ENCODE measurements at regions not wholly inside any gene's neighbourhood (a gene's known extent, or its start where the extent isn't known, plus 50 kb on each side); places are given as distances from the start of the nearest gene placed in this dataset.
"Not testable (repeated sequence)": the region's sequence is repeated elsewhere in the genome, so short reads cannot be mapped to it uniquely, and the experiment has no call there.

DNA sequence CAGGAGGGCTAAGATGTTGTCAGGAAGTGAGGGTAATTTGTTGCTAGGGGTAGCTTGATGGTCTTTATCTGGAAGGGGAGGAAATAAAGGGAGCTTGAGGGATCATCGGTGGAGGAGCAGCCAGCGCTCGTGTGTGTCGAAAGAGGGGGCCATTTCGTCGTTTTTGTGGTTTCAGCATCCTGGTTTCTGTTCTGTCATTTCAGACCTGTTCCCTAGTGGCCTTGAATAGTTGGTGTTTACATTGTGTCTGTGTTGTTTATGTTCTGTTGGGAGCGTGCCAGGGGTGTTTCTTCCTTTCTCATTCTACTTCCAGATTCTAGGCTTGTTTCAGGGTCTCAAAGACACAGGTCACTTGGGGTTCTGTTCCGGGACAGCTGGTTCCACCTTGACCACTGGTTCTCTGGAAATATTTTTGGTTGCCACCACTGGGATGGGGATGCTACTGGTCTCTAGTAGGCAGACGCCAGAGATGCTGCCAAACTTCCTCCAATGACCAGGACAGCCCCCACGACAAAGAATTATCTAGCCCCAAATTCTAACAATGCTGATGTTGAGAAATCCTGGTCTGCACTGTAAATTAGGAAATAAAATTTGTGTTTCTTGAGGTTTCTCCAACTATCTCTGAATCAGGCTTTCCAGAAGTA, 113.9 kb upstream of the NAA20 start:
- DNase-seq: no peak

DNA sequence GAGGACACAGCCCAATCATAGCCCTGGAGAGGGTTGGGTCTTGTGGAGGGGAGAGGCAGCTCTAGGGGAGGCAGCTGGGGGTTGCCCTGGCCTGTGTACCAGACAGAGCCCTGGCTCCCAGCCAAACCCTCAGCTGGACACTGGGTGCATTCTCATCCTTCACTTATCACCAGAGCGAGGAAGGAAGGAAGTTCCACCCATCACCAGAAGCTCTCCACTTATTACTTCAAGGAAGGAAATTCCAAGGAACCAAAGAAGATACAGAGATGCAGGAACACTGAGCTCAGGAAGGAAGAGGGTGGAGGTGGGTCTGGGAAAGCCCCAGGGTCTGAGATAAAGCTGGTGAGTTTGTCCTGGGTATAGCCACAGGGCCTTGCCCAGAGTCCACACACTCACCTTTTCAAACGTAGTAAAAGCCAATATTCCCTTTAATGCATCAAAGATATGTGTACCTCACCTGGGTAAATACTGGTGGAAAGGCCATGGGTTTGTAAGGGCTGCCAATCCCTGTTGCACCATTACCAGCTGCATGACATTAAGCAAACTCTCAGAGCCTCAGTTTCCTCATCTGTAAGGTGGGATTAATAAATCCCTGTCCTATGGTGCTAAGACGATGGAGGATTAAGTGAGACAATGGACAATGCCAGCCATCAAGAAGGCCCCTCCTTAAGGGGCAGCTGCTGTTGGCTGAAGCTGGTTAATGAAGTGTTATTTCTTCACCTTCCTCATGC, 109.7 kb upstream of the NAA20 start:
- DNase-seq: no peak

DNA sequence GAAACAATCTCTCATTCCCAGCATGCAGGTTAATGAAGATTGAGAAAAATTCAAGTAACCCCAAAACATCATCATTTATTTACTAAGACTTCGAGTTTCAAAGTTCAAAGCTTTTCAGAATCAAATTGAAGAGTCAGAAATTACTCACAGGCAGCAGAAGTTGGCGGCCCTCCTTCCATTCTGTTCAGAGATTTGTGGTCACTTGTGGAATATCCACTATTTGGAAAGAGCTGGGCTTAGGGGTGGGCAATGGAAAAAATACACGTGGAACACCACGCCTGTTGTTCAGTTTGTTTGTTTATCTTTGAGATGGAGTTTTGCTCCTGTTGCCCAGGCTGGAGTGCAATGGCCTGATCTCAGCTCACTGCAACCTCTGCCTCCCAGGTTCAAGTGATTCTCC, 108.6 kb upstream of the NAA20 start:
- no peak for DNase-seq

DNA sequence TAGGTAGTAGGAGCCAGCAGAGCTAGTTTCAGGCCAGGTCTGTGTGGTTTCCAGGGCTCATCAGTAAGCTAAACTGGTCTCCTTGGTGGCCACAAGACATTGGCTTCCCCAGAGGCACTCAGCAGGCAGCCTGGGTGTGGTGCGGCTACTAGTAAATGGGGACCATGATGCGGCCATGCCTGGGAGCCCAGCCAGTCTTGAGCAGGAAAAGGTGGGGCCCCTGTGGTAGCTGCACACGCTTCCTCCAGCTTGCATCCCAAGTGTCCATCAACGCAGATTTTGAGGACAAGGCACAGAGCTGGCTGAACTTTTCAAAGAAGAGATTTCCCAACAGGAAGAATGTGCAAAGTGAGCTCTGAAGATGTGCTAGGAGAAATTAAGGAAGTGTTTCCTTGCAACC, 107.4 kb upstream of the NAA20 start:
- DNase-seq: no peak

DNA sequence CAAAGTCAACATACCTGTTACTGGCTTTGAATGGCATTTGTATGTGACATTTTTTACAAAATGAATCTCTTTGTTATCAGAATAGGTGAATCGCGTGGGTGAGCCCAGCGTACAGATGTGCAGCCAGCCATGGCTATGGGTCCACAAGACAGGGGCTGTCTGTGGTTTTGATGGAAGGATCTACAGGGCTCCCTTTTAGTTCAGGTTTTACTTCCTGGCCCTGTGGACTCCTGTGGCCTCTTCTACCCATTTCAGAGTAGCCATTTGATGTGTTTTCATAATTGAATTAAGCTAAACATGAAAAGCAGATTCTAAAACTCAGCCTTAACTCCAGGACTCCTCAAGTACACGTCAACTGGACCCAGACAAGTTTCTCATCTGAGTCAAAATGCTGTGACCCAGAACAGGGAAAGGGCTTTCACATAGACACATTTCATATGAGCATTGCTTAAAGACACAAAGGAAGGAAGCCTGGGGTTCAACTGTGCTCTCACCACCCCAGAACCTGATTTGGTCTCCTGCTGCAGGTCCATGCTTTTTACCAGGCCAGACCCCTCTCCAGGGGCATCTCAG, 105.3 kb upstream of the NAA20 start:
- DNase-seq: no peak

DNA sequence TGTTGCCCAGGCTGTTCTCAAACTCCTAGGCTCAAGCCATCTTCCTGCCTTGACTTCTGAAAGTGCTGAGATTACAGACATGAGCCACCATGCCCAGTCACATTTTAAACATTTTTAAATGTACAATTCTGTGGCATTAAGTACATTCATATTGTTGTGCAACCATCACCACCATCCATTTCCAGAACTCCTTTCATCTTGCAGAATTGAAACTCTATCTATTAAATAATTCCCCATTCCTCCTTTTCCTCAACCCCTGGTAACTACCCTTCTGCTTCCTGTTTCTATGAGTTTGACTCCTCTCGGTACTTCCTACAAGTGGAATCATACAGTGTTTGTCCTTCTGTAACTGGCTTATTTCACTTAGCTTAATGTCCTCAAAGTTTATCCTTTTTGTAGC, 103.8 kb upstream of the NAA20 start:
- no peak for DNase-seq

DNA sequence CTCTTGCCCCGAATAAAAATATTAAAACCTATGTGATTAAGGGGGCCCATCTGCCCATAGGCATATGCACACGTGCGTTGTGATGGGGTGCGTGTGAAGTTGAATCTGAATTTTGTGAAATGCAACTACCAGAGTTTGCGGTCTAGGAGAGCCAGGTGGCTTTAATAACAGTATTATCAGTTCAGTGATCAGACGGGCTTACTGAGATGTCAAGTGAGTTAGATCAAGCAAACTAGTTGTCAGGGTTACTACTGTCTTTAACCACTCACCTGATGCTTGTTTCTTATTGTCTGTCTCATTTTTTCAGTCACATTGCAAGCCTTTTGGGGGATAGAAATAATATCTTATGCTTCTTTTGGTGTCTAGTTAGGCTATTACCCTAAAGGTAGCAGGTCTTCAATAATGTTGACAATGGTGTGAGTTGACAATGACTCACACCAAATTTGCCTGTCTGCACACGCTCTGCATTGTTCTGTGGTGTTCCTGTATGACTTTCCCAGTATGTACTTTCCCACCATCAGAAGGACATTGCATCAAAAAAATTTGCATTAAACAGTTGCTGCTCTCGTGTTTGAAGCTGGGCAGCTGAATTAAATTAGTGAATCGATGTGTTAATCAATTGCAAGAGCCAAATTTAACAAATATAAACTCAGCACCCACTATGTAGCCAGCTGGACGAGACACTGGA, 103.1 kb upstream of the NAA20 start:
- no peak for DNase-seq

DNA sequence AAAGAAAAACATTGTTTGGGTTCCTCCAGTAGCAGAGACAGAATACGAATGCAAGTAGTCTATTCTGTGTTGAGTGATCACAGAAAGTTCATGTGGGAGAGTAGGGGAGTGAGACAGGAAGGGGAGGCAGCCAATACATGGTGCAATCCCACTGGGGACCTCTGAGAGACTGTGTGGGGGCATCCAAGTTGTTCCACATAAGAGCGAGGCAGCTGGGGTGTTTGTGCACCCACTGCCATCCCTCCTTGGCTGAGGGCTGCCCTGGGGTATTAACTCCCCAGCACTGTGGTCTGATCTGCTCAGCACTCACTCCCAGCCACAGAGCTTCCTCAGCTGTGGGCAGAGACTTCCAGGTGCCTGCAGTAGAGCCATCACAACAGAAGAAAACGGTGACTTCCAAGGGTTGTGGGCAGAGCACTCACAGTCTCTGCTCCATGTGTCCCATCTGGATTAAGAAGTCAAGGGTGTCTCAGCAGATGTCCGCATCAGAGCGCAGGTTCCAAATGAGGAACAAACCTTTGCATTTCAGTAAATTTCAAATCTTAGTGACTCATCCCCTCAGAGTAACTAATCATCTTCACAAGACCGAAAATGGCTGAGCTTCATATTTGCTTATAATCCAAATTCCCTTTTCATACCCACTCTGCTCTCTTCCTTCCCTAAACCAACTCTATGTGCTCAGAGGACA, 101.9 kb upstream of the NAA20 start:
- DNase-seq: no peak

DNA sequence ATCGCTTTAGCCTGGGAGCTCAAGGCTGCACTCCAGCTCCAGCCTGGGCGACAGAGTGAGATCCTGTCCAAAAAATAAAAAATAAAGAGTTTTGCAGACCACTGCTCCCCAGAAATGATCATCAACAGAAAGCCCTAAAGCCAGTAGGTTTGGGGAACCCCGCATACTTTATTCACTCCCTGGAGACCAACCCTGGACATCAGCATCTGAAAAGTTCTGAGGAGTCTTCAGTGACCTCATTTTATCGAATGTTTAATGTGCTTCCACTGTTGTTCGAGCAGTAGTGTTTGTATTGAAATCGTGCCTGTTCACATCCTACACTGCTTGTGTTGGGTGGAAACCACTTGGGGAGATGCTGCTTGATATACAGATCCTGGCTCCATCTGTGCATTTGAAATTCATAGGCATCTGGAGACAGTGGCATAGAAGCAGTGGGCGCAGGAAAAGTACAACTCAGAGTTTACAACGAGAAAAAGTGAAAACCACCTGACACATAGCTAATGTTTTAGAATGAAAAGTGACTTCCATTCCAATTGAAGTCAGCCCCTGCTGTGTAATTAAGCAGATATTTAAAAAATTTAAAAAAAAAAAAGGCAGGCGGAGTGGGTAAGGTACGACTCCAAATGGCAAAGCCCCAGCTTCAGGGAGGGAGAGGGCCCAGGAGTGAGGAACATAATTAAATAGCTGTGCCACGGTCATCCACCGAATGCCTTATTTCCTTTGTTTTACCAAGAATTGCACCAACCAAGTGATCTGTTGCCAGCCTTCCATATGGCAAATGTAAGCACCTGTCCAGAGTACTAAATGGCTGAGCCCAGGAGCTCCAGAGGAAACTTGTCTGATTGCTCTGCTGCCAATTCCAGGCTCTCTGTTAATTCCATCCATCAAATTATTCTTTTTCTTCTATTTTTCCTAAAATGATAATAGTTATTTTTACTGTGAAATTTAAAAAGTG, 100.4 kb upstream of the NAA20 start:
- DNase-seq: no peak

DNA sequence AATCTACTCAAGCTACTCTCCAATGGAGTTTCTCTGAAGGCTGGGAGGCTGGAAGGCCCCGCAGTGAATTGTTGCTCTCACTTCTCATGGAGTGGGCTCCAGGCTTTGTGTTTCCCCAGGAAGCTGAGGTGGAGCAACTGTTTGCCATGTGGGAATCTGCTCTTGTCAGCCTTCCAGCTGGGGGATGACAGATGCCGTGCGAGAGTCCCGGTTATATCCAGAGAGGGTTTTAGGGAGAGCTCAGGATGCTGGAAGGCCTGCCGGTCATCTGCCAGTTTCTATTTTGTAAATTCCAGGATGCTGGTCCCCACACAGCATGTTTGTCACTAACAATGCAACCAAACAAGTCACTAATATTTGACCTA, 98.2 kb upstream of the NAA20 start:
- no peak for DNase-seq

DNA sequence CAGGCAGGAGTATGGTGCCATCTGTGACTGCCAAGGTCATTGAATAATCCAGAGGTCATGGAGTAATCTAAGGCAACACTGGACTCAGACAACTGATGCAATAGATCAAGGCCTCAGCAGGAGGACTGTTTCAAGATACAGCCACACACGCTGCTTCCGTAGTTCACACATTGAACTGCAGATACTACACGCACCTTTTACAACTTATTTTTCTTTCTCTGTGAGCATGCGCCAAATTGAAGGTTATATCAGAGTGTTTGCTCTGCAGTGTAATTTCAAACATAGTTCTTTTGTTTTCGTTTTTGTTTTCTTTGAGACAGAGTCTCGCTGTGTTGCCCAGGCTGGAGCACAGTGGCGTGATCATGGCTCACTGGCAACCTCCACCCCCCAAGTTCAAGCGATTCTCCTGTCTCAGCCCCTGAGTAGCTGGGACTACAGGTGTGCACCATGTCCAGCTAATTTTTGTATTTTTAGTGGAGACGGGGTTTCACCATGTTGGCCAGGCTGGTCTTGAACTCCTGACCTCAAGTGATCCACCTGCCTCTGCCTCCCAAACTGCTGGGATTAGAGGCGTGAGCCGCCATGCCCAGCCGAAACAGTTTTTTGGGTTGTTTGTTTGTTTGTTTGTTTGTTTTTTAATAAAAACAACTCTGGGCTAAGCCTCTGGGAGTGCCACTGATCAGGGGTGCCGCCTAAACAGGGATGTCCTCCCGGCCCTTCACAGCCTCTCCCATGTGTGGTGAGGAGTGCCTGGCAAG, 96.6 kb upstream of the NAA20 start:
- DNase-seq: no peak

DNA sequence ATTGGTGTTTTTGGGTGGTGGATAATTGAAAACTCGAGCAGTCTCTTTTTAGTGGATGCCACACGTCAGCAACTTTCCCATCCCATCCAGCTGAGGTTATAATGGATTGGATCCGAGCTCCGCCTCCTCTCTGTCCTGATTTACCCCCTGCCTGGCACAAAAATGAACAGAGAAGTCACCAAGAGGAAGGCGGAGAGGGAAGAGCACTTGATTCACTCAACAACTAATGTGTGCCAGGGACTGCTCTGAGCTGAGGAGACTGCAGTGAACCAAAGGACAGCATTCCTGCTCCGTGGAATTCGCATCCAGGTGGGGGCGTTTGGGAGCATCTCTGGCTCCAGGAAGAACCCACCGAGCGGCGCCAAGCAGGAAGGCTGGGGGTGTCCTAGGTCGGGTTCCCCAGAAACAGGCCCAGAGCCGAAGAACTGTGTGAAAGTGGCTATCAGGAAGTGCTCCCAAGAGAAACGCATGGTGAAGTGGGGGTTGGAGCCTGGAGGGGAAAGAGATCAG, 95.8 kb upstream of the NAA20 start:
- no peak for DNase-seq

DNA sequence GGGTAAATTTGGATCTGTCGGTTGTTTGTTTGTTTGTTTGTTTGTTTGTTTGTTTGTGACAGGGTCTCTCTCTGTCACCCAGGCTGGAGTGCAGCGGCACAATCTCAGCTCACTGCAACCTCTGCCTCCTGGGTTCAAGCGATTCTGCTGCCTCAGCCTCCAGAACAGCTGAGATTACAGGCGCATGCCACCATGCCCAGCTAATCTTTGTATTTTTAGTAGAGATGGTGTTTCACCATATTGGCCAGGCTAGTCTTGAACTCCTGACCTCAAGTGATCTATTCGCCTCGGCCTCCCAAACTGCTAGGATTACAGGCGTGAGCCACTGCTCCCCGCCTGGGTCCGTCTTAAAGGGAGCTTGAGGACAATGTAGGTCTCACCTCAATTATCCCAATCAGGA, 95.3 kb upstream of the NAA20 start:
- not testable (repeated sequence) for DNase-seq

DNA sequence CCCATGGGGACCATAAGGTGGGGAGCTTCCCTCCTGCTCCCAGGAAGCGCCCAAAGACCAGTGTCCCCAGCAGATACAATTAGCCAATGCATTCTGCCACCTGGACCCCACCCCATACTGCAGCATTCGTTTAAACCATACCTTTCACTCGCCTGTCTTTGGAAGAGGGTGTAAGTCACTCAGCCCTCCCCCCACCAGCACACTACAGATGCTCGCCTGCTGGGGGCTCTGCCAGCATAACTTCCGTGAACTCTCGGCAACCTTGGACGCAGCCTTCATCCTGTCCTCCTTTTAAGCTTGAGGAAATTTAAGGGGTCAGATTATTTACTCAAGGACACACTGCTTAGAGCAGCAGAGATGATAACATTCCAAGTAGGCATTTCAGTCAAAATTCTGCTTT, 94.4 kb upstream of the NAA20 start:
- DNase-seq: no peak

DNA sequence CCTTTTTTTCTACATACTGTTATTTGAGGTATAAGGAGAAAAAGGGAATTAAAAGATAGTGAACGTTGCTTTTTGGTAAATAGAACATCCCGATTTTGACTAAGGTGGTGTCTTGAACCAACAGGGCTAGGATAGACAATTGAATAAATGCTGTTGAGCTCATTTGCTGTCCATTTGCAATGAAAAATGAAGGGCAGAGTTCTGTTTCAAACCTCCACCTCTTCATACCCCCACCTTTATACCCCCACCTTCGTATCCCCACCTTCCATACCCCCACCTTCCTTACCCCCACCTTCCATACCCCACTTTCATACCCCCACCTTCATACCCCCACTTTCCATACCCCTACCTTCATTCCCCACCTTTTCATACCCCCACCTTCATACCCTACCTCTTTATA, 93.4 kb upstream of the NAA20 start:
- no peak for DNase-seq

DNA sequence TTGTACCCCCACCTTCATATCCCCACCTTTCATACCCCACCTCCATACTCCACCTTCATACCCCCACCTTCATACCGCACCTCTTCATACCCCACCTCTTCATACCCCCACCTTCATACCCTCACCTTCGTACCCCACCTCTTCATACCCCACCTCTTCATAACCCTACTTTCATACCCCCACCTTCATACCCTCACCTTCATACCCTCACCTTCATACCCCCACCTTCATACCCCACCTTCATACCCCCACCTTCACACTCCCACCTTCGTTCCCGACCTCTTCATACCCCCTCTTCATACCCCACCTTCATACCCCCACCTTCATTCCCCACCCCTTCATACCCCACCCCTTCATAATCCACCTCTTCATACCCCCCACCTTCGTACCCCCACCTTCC, 92.9 kb upstream of the NAA20 start:
- no peak for DNase-seq

DNA sequence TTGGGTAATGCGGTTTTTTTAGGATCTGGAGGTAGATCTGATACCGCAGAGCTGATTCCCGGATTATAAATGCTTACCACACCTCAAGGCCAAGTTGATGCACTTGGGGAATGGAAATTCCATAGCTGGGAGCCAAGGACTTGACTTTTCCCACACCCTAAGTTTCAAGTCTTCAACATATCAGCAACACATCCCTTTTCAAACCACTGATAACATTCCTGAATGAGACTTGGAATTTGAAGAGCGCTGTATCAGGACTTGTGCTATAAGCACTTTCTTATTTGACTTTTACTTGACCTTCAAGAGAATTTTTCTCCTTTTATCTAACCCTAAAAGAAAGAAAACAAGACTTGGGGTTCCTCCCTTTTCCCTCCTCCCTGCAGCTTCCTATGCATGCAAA, 90.6 kb upstream of the NAA20 start:
- no peak for DNase-seq

DNA sequence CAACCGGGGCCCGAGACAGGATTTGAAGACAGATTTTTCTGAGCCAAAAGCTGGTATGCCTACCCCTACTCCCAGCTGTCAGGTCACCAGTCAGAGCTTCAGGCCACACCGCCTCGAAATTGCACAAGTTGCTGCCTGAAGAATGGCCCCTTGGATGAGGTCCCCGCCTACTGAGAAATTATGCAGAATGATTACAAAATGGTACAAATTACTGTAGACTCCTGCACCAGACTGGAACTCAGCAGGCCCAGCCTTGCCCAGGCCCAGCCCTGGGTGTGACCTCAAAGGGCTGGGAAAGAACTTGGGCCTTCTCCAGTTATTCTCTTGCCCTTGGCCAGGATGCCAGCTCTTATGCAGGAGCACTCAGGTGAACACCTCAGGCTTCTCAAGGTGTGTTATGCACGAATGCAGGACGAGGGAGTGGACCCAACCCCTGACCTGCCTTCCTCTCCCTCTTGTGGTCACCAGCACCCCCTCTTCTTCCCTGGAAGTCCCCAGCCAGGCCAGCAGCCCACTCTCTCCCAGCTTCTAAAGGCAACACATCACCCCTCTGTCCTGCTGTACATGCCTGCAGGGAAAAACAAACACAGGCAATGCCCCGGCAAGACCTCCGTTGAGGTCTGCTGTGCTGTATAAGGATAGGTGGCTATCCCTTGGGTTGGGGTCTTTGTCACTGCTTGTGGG, 88.7 kb upstream of the NAA20 start:
- no peak for DNase-seq

DNA sequence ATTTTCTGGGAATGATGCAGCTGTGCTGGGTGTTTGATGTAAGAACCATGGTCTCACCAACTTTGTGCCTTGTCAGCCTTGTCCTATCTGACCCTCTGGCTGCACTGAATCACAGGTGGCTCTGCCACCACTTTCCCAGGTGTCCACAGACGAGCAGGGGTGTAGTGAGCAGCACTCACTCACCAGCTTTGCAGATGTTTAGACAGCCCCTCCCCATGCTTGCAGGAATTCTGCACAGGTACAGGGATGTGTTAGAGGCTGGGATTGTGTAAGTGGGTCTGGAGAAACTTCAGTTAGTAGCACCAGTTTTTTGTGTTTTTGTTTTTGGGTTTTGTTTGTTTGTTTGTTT, 88.2 kb upstream of the NAA20 start:
- DNase-seq: no peak

DNA sequence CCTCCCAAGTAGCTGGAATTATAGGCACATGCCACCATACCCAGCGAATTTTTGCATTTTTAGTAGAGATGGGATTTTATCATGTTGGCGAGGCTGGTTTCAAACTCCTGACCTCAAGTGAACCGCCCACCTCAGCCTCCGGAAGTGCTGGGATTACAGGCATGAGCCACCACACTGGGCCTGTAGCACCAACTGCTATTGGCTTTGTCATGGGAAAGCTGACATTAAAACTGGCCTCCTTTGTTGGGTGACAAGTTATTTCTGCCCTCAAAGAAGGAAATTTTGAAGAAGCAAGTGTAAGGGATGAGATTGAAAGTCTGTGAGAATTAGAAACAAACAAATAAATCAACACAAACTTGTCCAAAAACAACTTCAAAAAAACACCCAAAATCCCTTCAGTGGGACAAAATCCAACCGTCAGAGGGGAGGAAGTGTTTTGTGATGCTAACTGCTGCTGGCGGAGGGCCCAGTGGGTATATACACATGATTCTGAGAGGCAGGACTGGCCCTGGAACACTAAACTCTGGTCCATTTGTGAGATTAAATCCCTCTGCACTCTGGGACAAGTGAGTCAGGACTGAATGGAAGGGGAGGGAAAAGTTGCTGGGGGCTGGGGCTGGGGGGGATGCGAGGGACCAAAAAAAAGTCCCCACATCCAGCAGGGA, 87.5 kb upstream of the NAA20 start:
- DNase-seq: no peak
